Muscle layer of duodenum (tissue), 2 donors: ENCODE measurements at regions not wholly inside any gene's neighbourhood (a gene's known extent, or its start where the extent isn't known, plus 50 kb on each side); places are given as distances from the start of the nearest gene placed in this dataset.
"Not testable (repeated sequence)": the region's sequence is repeated elsewhere in the genome, so short reads cannot be mapped to it uniquely, and the experiment has no call there.

Experiments
- H3K27ac ChIP-seq: one replicate; pipeline ENCODE4 v1.7.0; 2013; ENCODE audit warnings: mild to moderate bottlenecking, low read length
- H3K27me3 ChIP-seq: one replicate; pipeline ENCODE4 v1.7.0; 2013; ENCODE audit warnings: low read depth, mild to moderate bottlenecking, control low read depth, low read length
- H3K36me3 ChIP-seq, 2 donors: one replicate each; pipeline ENCODE4 v1.7.0; 2013; ENCODE audit warnings: low read length in 2 of 2, control low read depth in 1 of 2, mild to moderate bottlenecking in 1 of 2; ENCODE audit not compliant: insufficient read depth in 2 of 2, control insufficient read depth in 1 of 2
- H3K4me1 ChIP-seq, 2 donors: one replicate each; pipeline ENCODE4 v1.7.0; 2013; ENCODE audit warnings: low read length in 2 of 2, mild to moderate bottlenecking in 2 of 2, control low read depth in 1 of 2, moderate library complexity in 1 of 2; ENCODE audit not compliant: insufficient read depth in 2 of 2, control insufficient read depth in 1 of 2
- H3K4me3 ChIP-seq, 2 donors: one replicate each; pipeline ENCODE4 v1.7.0; 2013; ENCODE audit warnings: low read length in 2 of 2, low read depth in 1 of 2, mild to moderate bottlenecking in 1 of 2
- H3K9me3 ChIP-seq, 2 donors: one replicate each; pipeline ENCODE4 v1.7.0; 2013; ENCODE audit warnings: low read length in 2 of 2, control low read depth in 1 of 2, mild to moderate bottlenecking in 1 of 2; ENCODE audit not compliant: control insufficient read depth in 1 of 2
- donor health status: healthy.

DNA sequence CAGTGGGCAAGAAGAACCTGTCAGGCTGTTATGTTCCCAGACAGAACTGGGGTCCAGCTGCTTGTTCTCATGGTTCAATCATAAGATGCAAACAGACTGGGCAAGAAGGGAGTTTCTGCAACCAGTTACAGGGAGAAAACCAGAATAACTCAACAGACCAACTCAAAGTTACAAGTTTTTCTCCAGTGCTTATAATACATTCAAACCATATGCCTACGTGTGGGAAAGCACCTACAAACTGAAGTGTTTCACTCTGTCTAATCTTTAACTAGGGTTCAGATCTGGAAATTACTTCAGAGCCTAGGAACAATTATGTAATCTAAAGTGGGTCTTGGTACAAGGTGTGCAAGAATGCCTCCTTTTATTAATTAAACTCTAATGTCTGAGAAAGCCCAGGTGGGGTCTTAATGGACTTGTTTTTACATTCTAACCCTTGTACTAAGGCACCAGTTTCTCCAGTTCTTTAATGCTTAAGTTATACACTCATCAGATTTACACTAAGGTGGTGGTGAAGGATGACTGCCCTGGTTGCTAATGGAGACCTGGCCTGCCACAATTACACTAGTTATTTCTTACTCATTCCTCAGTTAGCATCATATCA lies 951.9 kb downstream of the TSN start:
- Histone ChIP-seq H3K4me3 (no peak overlapping the region), H3K36me3 (no peaks in the 10 kb centered on the region)

DNA sequence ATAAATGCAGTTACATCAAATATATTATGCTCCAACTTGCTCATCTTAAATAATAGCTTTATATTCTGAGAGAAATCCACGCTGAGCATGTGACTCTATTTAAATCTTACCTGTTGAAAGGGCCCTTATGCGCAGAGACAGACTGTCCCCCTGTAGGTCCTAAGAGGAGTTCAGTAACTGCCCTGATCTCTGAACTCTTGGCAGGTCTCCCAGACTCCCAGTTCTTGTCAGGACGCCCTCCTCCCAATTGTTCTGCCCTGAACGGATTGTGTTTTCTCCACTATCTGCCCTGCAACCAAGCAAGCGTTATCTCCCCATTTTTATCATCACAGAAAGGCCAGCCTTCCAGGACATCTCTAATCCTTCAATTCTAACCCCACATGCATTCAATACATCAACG lies 954.6 kb downstream of the TSN start:
- no peaks in the 10 kb centered on the region for H3K4me1 ChIP-seq
- H3K36me3 ChIP-seq = no peaks in the 10 kb centered on the region
- no peak overlapping the region for H3K27ac ChIP-seq
- H3K27me3 ChIP-seq = no peaks in the 10 kb centered on the region
- H3K4me3 ChIP-seq = no peak overlapping the region
- H3K9me3 ChIP-seq = peaks cover 0 to 3% of the 10 kb centered on the region in 2 donors

More for the DNA sequence above, 951.9 kb downstream of the TSN start:
- H3K27ac ChIP-seq = no peak overlapping the region
- no peaks in the 10 kb centered on the region for H3K27me3 ChIP-seq
- no peaks in the 10 kb centered on the region for H3K9me3 ChIP-seq
- no peaks in the 10 kb centered on the region for H3K4me1 ChIP-seq

- H3K9me3 ChIP-seq = peaks cover 0 to 3% of the 10 kb centered on the region in 2 donors
- H3K27ac ChIP-seq = no peak overlapping the region
- H3K4me1 ChIP-seq = no peaks in the 10 kb centered on the region
- H3K4me3 ChIP-seq = no peak overlapping the region
- no peaks in the 10 kb centered on the region for H3K27me3 ChIP-seq
- H3K36me3 ChIP-seq = no peaks in the 10 kb centered on the region
Measured at GRCh38 chr2:122713800-122714199, 958.3 kb downstream of the TSN start.

DNA sequence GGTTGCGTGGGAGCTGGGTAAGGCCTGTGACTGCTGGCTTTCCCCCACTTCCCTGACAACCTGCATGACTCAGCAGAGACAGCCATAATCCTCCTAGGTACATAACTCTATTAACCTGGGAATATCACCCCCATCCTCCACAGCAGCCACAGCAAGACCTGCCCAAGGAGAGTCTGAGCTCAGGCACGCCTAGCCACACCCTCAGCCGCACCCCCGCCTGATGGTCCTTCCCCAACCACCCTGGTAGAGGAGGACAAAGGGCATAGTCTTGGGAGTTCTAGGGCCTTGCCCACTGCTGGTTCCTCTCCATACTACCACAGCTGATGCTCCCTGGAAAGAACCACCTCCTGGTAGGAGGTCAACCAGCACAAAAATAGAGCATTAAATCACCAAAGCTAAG lies 965.4 kb downstream of the TSN start:
- not testable (repeated sequence) for H3K27ac ChIP-seq, H3K27me3 ChIP-seq, H3K36me3 ChIP-seq, H3K4me1 ChIP-seq, H3K9me3 ChIP-seq, H3K4me3 ChIP-seq

- H3K36me3 ChIP-seq = no peaks in the 10 kb centered on the region
- H3K9me3 ChIP-seq = no peaks in the 10 kb centered on the region
- H3K27me3 ChIP-seq = no peaks in the 10 kb centered on the region
- H3K4me1 ChIP-seq = no peaks in the 10 kb centered on the region
- no peak overlapping the region for H3K27ac ChIP-seq
- H3K4me3 ChIP-seq = no peak overlapping the region
Measured at GRCh38 chr2:122734766-122735424, 979.4 kb downstream of the TSN start.

- Histone ChIP-seq H3K4me3 (no peak overlapping the region), H3K36me3 (no peaks in the 10 kb centered on the region), H3K9me3 (no peaks in the 10 kb centered on the region), H3K27ac (no peak overlapping the region), H3K4me1 (no peaks in the 10 kb centered on the region), H3K27me3 (no peaks in the 10 kb centered on the region)
Measured at GRCh38 chr2:122736279-122736678, 980.8 kb downstream of the TSN start.

GRCh38 chr2:122737429-122738077 lies 982.1 kb downstream of the TSN start:
- H3K4me1 ChIP-seq = no peaks in the 10 kb centered on the region
- no peaks in the 10 kb centered on the region for H3K36me3 ChIP-seq

DNA sequence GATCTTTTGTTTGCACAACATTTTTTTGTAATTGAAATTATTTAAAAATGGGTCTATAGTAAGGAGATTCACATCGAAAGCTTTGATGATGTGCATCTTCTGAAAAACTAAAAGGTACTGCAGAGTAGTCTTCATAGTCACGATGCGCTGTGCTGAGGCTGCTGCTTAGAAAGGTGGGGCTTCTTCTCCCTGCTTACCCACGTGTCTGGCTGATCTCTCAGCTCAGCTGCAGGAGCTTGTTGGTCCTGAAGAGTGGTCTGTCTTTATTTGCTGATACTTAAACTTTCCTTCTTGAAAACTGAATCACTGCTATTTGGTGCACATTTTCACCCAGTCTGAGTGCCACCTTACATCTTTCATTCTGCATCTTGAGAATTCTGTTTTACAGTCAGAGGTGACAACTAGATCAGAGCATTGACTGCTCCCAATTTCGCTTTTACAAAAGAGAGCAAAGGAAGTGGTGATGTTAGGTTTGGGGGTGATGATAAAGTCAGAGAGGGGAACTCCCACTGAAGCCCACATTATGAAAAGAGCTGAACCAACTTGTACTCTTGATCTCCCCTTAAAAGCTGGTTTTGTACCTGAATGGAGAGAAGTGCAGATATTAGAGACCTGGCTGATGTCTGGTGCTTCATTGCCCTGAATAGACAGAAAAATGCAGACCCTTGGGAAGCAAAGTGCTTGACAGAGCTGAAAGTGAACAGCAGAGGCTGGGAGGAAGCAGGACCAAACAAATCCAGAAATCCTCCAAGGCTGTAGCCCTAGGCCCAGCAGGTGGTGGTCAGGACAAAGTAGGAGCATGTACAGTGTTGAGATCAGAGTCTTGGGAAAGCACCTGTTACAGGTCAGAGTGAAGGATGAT lies 984.5 kb downstream of the TSN start:
- Histone ChIP-seq H3K4me3 (no peak overlapping the region), H3K27ac (no peak overlapping the region), H3K27me3 (no peaks in the 10 kb centered on the region), H3K36me3 (no peaks in the 10 kb centered on the region), H3K4me1 (no peaks in the 10 kb centered on the region), H3K9me3 (no peaks in the 10 kb centered on the region)

More at GRCh38 chr2:122737429-122738077, 982.1 kb downstream of the TSN start:
- no peaks in the 10 kb centered on the region for H3K9me3 ChIP-seq
- no peaks in the 10 kb centered on the region for H3K27me3 ChIP-seq
- H3K4me3 ChIP-seq = no peak overlapping the region
- no peak overlapping the region for H3K27ac ChIP-seq

DNA sequence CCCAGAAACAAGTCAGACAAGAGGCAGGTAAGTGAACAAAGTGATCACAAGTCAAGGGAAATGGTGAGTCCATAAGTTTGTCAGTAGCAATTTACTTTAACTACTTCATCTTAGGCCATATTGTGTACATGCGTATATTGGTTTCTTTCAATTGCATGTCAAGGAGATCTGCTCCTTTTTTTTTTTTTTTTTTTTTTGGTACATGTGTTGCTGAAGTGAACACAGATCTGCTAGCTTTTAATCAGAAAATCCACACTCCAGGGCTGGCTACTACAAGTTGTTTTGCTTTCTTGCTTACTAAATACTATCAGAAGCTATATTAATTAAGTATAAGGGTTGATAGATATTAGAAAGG lies 985.1 kb downstream of the TSN start:
- H3K4me1 ChIP-seq = no peaks in the 10 kb centered on the region
- no peaks in the 10 kb centered on the region for H3K36me3 ChIP-seq
- H3K9me3 ChIP-seq = no peaks in the 10 kb centered on the region
- no peaks in the 10 kb centered on the region for H3K27me3 ChIP-seq
- H3K27ac ChIP-seq = no peak overlapping the region
- H3K4me3 ChIP-seq = no peak overlapping the region

DNA sequence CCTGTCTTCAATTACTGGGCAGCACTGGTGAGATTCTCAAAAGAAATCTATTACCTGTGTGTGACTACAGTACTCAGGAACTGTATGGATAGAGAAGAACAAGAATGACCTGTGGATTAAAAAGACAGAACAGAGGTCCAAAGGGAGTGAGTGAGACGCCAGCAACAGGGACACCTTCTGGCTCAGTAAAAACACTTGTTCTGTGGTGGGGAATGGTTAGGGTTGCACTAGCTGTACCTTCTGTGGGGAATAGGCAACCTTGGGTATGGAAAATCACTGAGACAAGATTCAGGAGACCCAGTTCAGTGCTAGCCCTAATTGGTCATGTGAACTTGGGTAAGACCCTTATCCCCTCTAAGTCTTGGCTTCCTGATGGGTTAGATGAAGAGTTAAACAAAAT lies 986.0 kb downstream of the TSN start:
- no peak overlapping the region for H3K4me3 ChIP-seq
- H3K4me1 ChIP-seq = no peaks in the 10 kb centered on the region
- H3K36me3 ChIP-seq = no peaks in the 10 kb centered on the region
- H3K27ac ChIP-seq = no peak overlapping the region
- no peaks in the 10 kb centered on the region for H3K27me3 ChIP-seq
- no peaks in the 10 kb centered on the region for H3K9me3 ChIP-seq

GRCh38 chr2:122743021-122743675 lies 987.7 kb downstream of the TSN start:
- no peaks in the 10 kb centered on the region for H3K4me1 ChIP-seq
- H3K9me3 ChIP-seq = no peaks in the 10 kb centered on the region
- no peak overlapping the region for H3K27ac ChIP-seq
- no peaks in the 10 kb centered on the region for H3K27me3 ChIP-seq
- H3K36me3 ChIP-seq = no peaks in the 10 kb centered on the region
- no peak overlapping the region for H3K4me3 ChIP-seq
